ENCODE measurements at regions not wholly inside any gene's neighbourhood (a gene's known extent, or its start where the extent isn't known, plus 50 kb on each side); places are given as distances from the start of the nearest gene placed in this dataset.

DNA sequence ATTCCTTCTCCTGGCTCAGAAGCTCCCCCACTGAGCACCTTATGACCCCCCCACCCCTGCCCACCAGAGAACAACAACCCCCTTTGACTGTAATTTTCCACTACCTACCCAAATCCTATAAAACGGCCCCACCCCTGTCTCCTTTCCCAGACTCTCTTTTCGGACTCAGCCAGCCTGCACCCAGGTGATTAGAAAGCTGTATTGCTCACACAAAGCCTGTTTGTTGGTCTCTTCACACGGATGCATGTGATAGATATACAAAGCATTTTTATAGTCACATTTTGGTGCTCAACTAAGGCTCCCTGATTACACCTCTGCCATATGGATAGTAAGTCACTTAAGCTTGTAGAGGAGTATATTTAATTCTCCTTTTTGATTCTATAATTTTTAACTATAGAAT is 985.8 kb downstream of the REEP3 start:
- no peak overlapping the region for H3K27ac Mint-ChIP-seq
- no peaks in the 10 kb centered on the region for H3K9me3 Mint-ChIP-seq

GRCh38 chr10:64507651-64508028 is 986.4 kb downstream of the REEP3 start:
- H3K27me3 Mint-ChIP-seq (ENCODE audit: insufficient read depth, low read depth): no peaks in the 10 kb centered on the region
- H3K4me3 ChIP-seq: no peak overlapping the region
- H3K9me3 Mint-ChIP-seq: no peaks in the 10 kb centered on the region
- no peaks in the 10 kb centered on the region for H3K79me2 ChIP-seq (ENCODE audit: low read depth)
- H3K27ac ChIP-seq: no peak overlapping the region
- no peaks in the 10 kb centered on the region for H4K20me1 ChIP-seq (ENCODE audit: low read depth)
- H3K9me3 ChIP-seq (ENCODE audit: low read depth): no peaks in the 10 kb centered on the region
- no peak overlapping the region for H3K4me2 ChIP-seq
- H3K27me3 ChIP-seq: no peaks in the 10 kb centered on the region
- H3K36me3 Mint-ChIP-seq: no peaks in the 10 kb centered on the region
- H3F3A ChIP-seq (ENCODE audit: low read depth): no peaks in the 10 kb centered on the region
- H3K27ac Mint-ChIP-seq: no peak overlapping the region
- H3K9ac ChIP-seq: no peak overlapping the region
- H2AFZ ChIP-seq (replicated peaks): no peak overlapping the region
- H3K4me3 Mint-ChIP-seq: no peak overlapping the region
- H3K4me1 ChIP-seq: peaks cover 4% of the 10 kb centered on the region
- peaks cover 5% of the 10 kb centered on the region for H3K4me1 Mint-ChIP-seq
- no peaks in the 10 kb centered on the region for H3K36me3 ChIP-seq
- TF ChIP-seq EZH2 (IDR thresholded peaks at IDR 0.05): no peak
- TF ChIP-seq EZH2phosphoT487 (IDR thresholded peaks at IDR 0.05): no peak
- TF ChIP-seq, protein P1, sequence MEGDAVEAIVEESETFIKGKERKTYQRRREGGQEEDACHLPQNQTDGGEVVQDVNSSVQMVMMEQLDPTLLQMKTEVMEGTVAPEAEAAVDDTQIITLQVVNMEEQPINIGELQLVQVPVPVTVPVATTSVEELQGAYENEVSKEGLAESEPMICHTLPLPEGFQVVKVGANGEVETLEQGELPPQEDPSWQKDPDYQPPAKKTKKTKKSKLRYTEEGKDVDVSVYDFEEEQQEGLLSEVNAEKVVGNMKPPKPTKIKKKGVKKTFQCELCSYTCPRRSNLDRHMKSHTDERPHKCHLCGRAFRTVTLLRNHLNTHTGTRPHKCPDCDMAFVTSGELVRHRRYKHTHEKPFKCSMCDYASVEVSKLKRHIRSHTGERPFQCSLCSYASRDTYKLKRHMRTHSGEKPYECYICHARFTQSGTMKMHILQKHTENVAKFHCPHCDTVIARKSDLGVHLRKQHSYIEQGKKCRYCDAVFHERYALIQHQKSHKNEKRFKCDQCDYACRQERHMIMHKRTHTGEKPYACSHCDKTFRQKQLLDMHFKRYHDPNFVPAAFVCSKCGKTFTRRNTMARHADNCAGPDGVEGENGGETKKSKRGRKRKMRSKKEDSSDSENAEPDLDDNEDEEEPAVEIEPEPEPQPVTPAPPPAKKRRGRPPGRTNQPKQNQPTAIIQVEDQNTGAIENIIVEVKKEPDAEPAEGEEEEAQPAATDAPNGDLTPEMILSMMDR (IDR thresholded peaks at IDR 0.05): no peak
- no peak for DNase-seq (ENCODE audit: low spot score)

More for the DNA sequence above, 985.8 kb downstream of the REEP3 start:
- Mint-ChIP-seq H3K27me3 (ENCODE audit: insufficient read depth, low read depth) (no peaks in the 10 kb centered on the region), H3K4me1 (peaks cover 5% of the 10 kb centered on the region), H3K36me3 (no peaks in the 10 kb centered on the region), H3K4me3 (no peak overlapping the region)
- Histone ChIP-seq H3K4me1 (peaks cover 4% of the 10 kb centered on the region), H3F3A (ENCODE audit: low read depth) (no peaks in the 10 kb centered on the region), H2AFZ (replicated peaks) (no peak overlapping the region), H4K20me1 (ENCODE audit: low read depth) (no peaks in the 10 kb centered on the region), H3K79me2 (ENCODE audit: low read depth) (no peaks in the 10 kb centered on the region), H3K9ac (no peak overlapping the region), H3K27me3 (no peaks in the 10 kb centered on the region), H3K9me3 (ENCODE audit: low read depth) (no peaks in the 10 kb centered on the region), H3K27ac (peak overlapping the region; percentile 1), H3K4me3 (no peak overlapping the region), H3K36me3 (no peaks in the 10 kb centered on the region), H3K4me2 (no peak overlapping the region)
- peak; percentile 23 for DNase-seq (ENCODE audit: low spot score)
- no peak for TF ChIP-seq EZH2 (IDR thresholded peaks at IDR 0.05)
- no peak for TF ChIP-seq EZH2phosphoT487 (IDR thresholded peaks at IDR 0.05)
- TF ChIP-seq, protein P1 (IDR thresholded peaks at IDR 0.05): no peak

GRCh38 chr10:64508029-64508661 is 986.9 kb downstream of the REEP3 start:
- H4K20me1 ChIP-seq (ENCODE audit: low read depth): no peaks in the 10 kb centered on the region
- H3K36me3 ChIP-seq: no peaks in the 10 kb centered on the region
- H3K4me3 Mint-ChIP-seq: no peak overlapping the region
- TF ChIP-seq EZH2 (IDR thresholded peaks at IDR 0.05) (no peak), EZH2phosphoT487 (IDR thresholded peaks at IDR 0.05) (no peak)
- TF ChIP-seq, protein P1 (IDR thresholded peaks at IDR 0.05): no peak
- no peaks in the 10 kb centered on the region for H3K9me3 ChIP-seq (ENCODE audit: low read depth)
- peaks cover 5% of the 10 kb centered on the region for H3K4me1 Mint-ChIP-seq
- H3K27ac Mint-ChIP-seq: no peak overlapping the region
- no peak overlapping the region for H2AFZ ChIP-seq (replicated peaks)
- H3K4me1 ChIP-seq: peaks cover 4% of the 10 kb centered on the region
- H3K27me3 Mint-ChIP-seq (ENCODE audit: insufficient read depth, low read depth): no peaks in the 10 kb centered on the region
- H3K4me2 ChIP-seq: no peak overlapping the region
- DNase-seq (ENCODE audit: low spot score): no peak
- no peaks in the 10 kb centered on the region for H3K27me3 ChIP-seq
- H3K9ac ChIP-seq: no peak overlapping the region
- H3K36me3 Mint-ChIP-seq: no peaks in the 10 kb centered on the region
- no peak overlapping the region for H3K4me3 ChIP-seq
- no peaks in the 10 kb centered on the region for H3K9me3 Mint-ChIP-seq
- H3K27ac ChIP-seq: no peak overlapping the region
- H3F3A ChIP-seq (ENCODE audit: low read depth): no peaks in the 10 kb centered on the region
- H3K79me2 ChIP-seq (ENCODE audit: low read depth): no peaks in the 10 kb centered on the region

Measured in neural progenitor cell (in vitro differentiated cells).